Stimulated activated CD4-positive, alpha-beta T cell treated with anti-CD3 and anti-CD28 coated beads, Interleukin-15, amount 100 ng/mL, for 48 hours (primary cell): ENCODE measurements at regions not wholly inside any gene's neighbourhood (a gene's known extent, or its start where the extent isn't known, plus 50 kb on each side); places are given as distances from the start of the nearest gene placed in this dataset.

Experiments used
- DNase-seq, 2 donors: peaks; one replicate each; pipeline ENCODE4 v3.0.0-alpha.2; 2020; ENCODE audit warnings: low read depth in 2 of 2

DNA sequence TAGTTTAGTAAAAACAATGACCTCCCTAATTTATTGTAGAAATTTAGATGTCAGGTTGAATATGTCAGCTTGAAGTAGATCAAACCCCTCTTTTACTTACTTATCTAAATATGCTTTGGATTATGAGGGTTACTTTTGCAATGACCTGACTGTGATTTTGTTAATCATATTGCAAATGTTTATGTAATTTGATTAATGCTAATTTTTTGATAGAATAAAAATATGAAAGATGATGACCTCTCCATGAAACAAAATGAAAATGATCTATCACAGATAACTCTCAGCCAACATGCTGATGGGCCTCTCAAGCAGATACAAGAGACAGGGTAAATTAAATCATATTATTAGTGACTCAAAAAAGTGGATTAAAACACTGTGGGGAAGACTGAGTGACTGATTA is 131.0 kb downstream of the CEP57L1 start:
- DNase-seq: no peak

- no peak for DNase-seq
Observed at GRCh38 chr6:109225946-109226345, 130.6 kb downstream of the CEP57L1 start.

DNA sequence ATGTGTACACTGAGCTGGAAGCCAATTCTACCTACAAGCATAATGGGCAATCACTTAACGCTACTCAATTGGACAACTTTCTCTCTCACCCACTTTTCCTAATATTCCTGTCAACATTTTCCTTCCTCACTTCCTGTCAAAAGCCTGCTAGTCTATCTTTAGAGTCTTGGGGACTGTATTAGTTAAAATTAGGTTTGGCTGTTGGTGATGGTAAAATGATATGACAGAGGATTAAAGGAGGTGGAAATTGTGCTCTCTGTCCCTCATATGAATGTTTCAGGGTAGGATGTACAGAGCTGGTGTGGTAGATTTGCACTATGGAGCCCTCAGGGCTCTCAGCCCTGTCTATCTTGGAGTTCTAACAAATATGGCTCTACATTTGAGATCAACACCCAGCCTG is 129.7 kb downstream of the CEP57L1 start:
- no peak for DNase-seq

DNA sequence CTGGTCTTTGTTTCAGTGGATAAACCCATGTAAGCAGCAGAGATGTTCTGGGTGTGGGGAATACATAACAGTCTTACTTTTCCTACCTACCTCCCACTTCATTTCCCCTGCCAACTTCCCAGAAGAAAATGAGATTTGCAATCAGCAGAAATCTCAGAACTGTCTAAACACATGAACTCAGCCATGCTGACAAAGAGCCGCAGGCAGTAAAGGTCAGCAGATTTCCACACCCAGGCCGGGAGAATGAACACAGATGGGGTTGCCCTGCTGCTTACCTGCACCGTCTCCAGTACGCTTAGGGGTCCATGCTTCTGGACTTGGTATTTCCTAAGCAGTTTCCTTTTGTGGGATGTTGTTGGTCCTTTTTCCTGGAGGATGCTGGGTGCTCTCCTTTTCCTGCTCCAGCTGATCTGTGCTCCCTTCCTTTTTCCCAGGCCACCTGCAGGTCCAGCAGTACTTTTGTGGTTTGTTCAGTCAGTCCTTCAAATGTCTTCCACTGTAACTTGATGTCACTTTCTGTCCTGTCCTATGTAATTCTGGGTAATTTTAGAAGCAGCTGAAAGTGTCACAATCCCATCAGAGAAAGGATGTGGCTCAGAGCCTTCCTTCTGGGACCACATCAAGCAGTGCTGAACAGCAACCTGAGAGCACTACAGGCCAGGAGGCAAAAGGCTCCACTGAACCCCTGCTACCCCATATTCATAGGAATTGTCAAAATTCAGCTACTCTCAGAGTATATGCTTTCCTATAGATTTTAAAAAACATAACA is 129.0 kb downstream of the CEP57L1 start:
- DNase-seq: no peak

DNA sequence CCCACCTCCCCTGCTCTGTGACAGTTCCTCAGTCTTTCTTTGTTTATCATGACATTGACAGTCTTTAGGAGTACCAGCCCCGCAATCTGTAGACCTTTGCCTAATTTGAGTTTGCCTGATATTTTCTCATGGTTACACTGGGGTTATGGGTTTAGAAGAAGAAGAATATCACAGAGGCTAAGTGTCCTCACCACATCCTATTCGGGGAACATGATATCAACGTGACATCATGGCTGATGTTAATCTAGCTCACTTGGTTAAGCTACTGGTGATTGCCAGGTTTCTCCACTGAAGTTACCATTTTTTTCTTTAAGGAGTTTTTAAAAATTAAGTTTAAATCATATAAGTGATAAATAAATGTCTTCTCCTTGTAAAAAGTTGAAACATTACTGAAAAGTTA is 127.5 kb downstream of the CEP57L1 start:
- no peak for DNase-seq

DNA sequence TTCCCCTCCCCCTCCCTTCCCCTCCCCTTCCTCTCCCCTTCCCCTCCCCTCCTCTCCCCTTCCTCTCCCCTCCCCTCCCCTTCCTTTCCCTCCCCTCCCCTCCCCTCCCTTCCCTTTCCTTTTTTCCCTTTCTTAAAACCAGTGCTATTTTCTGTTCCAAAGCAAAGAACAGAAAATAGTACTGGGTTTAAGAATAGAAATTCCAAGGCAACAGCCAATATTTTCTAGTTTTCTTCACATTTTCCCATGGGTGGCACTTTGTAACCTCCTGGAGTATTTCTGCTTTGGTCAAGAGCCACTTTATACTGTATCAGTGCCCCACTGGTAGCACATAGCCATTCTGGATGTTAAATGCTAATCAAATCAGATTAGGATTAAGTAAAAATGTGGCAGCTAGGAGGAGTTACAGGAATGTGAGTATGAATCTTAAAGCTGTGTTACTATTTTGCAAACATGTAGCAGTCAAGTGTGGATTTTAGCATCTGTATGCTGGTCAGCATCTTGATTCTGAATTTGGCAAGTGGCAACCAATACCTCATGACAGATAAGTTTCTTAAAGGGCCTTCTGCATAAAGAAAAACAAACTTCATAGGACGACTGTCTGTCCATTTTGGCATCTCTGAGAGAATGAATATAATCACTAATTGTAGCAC is 126.4 kb downstream of the CEP57L1 start:
- DNase-seq: no peak
